ENCODE measurements at regions not wholly inside any gene's neighbourhood (a gene's known extent, or its start where the extent isn't known, plus 50 kb on each side); places are given as distances from the start of the nearest gene placed in this dataset.

- no peak for TF ChIP-seq CTCF (IDR thresholded peaks at IDR 0.05)
- TF ChIP-seq POLR2A (IDR thresholded peaks at IDR 0.05), result no peak
Measured at GRCh38 chr5:93674138-93674537, 67.3 kb downstream of the POU5F2 start.

Measured in breast epithelium (tissue), 3 donors.